Kidney epithelial cell (primary cell): ENCODE measurements at regions not wholly inside any gene's neighbourhood (a gene's known extent, or its start where the extent isn't known, plus 50 kb on each side); places are given as distances from the start of the nearest gene placed in this dataset.

Source experiments
- DNase-seq: peaks from one replicate; pipeline ENCODE4 v3.0.0-alpha.2; 2010; ENCODE audit warnings: low read depth
- H3K27me3 ChIP-seq: 2 replicates; pipeline ENCODE4 v1.6.0; 2011; ENCODE audit warnings: low read length; ENCODE audit not compliant: control insufficient read depth, insufficient read depth
- H3K36me3 ChIP-seq: 2 replicates; pipeline ENCODE4 v1.5.1; 2011; ENCODE audit warnings: low read length; ENCODE audit not compliant: control insufficient read depth, insufficient read depth
- H3K4me3 ChIP-seq: 2 replicates; pipeline ENCODE4 v1.5.1; 2011; ENCODE audit warnings: low read depth, mild to moderate bottlenecking, control low read depth, low read length
- CTCF ChIP-seq: IDR thresholded peaks from 2 replicates; pipeline ENCODE4 v1.5.1; 2011; ENCODE audit warnings: mild to moderate bottlenecking, moderate library complexity, low read length, control low read depth, inconsistent platforms; ENCODE audit not compliant: insufficient read depth, poor library complexity, severe bottlenecking

DNA sequence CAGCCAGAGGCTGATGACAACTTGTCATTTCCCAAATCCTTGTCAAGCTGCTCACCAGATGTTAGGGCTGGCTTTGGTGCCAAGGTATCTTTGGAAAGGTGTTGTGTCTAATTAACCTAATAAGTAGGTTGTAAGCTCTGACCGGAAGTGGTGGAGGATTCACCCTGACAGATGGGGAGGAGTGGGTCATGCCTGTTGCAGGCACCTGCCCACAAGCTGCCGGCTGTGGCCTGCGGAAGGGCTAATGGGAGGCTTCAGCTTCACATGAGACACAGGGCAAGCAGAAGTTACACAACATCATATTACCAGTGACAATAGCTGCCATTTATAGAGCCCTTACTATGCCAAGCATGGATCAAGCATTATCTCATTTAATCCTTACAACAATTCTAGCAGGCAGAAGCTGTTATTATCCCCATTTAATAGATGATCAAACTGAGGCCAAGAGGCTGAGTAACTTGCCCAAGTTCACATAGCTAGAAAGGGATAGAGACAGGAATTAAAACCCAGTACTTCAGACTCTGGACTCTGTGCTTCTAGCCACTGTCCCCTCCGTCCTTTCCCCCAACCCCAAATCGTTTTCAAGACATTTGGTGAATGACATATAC is 63.1 kb upstream of the DUSP5 start:
- DNase-seq: no peak
- TF ChIP-seq CTCF: no peak

GRCh38 chr10:110436554-110437350 is 61.0 kb upstream of the DUSP5 start:
- H3K27me3 ChIP-seq: no peaks in the 10 kb centered on the region
- TF ChIP-seq CTCF: no peak
- DNase-seq: no peak
- no peak overlapping the region for H3K4me3 ChIP-seq
- H3K36me3 ChIP-seq: no peaks in the 10 kb centered on the region

More for the DNA sequence above, 63.1 kb upstream of the DUSP5 start:
- no peaks in the 10 kb centered on the region for H3K27me3 ChIP-seq
- H3K4me3 ChIP-seq: no peak overlapping the region
- no peaks in the 10 kb centered on the region for H3K36me3 ChIP-seq

- no peak for TF ChIP-seq CTCF
- Histone ChIP-seq H3K4me3 (no peak overlapping the region), H3K27me3 (no peaks in the 10 kb centered on the region), H3K36me3 (no peaks in the 10 kb centered on the region)
- no peak for DNase-seq
Measured at GRCh38 chr10:110437351-110437605, 60.4 kb upstream of the DUSP5 start.

DNA sequence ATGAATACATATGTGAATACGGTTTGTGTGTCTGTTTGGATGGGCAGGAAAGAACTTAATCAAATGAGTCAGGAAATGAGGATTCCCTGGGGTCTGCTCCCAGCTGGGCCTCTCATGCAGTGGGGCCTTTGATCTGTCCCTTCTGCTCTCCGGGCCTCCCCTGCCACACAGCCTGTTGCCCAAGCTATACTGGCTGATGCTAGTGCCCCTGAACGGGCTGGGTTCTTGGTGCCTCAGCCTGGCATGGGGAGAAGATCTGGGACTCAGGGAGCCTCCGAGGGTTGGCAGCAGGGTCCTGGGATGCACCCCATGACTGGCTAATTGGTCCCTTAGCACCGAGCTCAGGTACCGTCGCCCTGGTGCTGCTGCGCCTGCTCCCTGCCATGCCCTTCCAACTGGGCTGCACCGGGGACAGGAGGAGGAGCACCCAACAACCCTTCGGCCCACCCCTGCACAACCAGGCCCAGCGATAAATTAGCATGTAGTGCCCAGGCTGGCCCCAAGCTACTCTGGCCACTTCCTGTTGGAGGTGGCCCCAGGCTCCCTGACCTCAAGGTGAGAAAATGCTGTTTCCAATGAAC is 59.9 kb upstream of the DUSP5 start:
- H3K4me3 ChIP-seq: no peak overlapping the region
- DNase-seq: no peak
- TF ChIP-seq CTCF: no peak
- no peaks in the 10 kb centered on the region for H3K36me3 ChIP-seq
- H3K27me3 ChIP-seq: no peaks in the 10 kb centered on the region

DNA sequence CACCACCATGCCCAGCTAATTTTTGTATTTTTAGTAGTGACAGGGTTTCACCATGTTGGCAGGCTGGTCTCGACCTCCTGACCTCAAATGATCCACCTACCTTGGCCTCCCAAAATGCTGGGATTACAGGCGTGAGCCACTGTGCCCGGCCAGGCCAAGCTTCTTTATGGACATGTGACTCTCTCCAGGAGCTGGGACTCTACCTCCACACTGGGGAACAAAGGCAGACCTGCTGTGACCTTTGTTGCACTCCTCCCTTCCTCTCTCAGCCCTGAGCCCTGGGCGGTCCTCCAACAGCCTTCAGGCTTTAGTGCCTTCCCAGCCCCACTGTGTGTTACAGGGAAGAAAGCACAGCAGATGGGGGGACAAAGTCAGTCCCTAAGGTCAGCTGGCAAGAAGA is 55.0 kb upstream of the DUSP5 start:
- no peaks in the 10 kb centered on the region for H3K27me3 ChIP-seq
- TF ChIP-seq CTCF: no peak
- no peak for DNase-seq
- H3K4me3 ChIP-seq: no peak overlapping the region
- H3K36me3 ChIP-seq: no peaks in the 10 kb centered on the region
